K562 (cell line): ENCODE measurements at regions not wholly inside any gene's neighbourhood (a gene's known extent, or its start where the extent isn't known, plus 50 kb on each side); places are given as distances from the start of the nearest gene placed in this dataset.
A peak's percentile ranks its signal among the peaks of the same experiment; 100 is the strongest.

ENCODE experiments used
- ATAC-seq: fragments of 200-7000 bp; cut with Tn5 transposase; 3 replicates; pipeline ENCODE4 v1.9.1; 2020; ENCODE audit warnings: moderate library complexity
- BruUV-seq: library from RNA; stranded (reverse); fragments of 400-500 nt; replicated peaks from 2 replicates; lab custom pipeline; 2021; lab: Mats Ljungman, UMichigan
- CTCF ChIA-PET: fragments of 300-600 bp; formaldehyde crosslinking; extraction: SDS; loops from one replicate; lab custom pipeline; 2021; ENCODE audit warnings: low intra/inter-chr PET ratio; lab: Yijun Ruan, JAX
- POLR2A ChIA-PET: fragments of 300-600, 350-650 bp; sonication (Branson Sonifier 250); formaldehyde crosslinking; extraction: SDS; loops from one replicate; lab custom pipeline; 2021; ENCODE audit warnings: antibody characterized with exemption, inconsistent platforms; lab: Yijun Ruan, JAX
- DNase-seq, 4 experiments: peaks; one replicate each; pipeline versions ENCODE4 v3.0.0 to v3.0.0-alpha.2; 2011 to 2018; ENCODE audit warnings: low spot score in 3 of 4, mixed read lengths in 3 of 4; ENCODE audit errors: extremely low read depth in 1 of 4
- FAIRE-seq: peaks from 2 replicates; lab custom pipeline; 2011; peaks lifted over from hg19 to GRCh38; lab: Jason Lieb, UNC
- H2AFZ ChIP-seq: 2 replicates; pipeline ENCODE4 v1.6.0; 2011; ENCODE audit warnings: low read depth, low read length, control low read depth, inconsistent platforms
- H3K27ac ChIP-seq: fragments of 200-600 bp; 3 replicates; pipeline ENCODE4 v1.8.0; 2011; ENCODE audit warnings: low read depth, mild to moderate bottlenecking, control low read depth, inconsistent platforms, low read length, moderate library complexity, mixed read lengths; ENCODE audit errors: extremely low read depth
- H3K27me3 ChIP-seq, 2 experiments: fragments of 300-600 bp in 1 of 2; 2 replicates in 1 of 2; 3 replicates in 1 of 2; pipeline versions ENCODE4 v1.6.0 to v1.8.0; 2011; ENCODE audit warnings: inconsistent platforms in 2 of 2, low read length in 2 of 2, mild to moderate bottlenecking in 1 of 2, mixed read lengths in 1 of 2, moderate library complexity in 1 of 2; ENCODE audit not compliant: control insufficient read depth in 2 of 2, insufficient read depth in 2 of 2
- H3K36me3 ChIP-seq: fragments of 300-600 bp; 3 replicates; pipeline ENCODE4 v1.8.0; 2011; ENCODE audit warnings: mild to moderate bottlenecking, low read length, inconsistent platforms; ENCODE audit not compliant: control insufficient read depth, insufficient read depth
- H3K4me1 ChIP-seq, 2 experiments: fragments of 200-600 bp in 1 of 2; replicated peaks in 1 of 2; 2 replicates in 1 of 2; 3 replicates in 1 of 2; pipeline versions ENCODE4 v1.5.1 to v1.8.0; 2011; ENCODE audit warnings: inconsistent platforms in 2 of 2, low read length in 2 of 2, mild to moderate bottlenecking in 1 of 2, mixed read lengths in 1 of 2, moderate library complexity in 1 of 2; ENCODE audit not compliant: control insufficient read depth in 2 of 2, insufficient read depth in 2 of 2
- H3K4me2 ChIP-seq: 2 replicates; pipeline ENCODE4 v1.6.1; 2011; ENCODE audit warnings: low read length, control low read depth, inconsistent platforms, mixed read lengths; ENCODE audit not compliant: insufficient read depth
- H3K4me3 ChIP-seq: fragments of 200-600 bp; sonication (generic), shearing (Covaris generic); 2 replicates; pipeline ENCODE4 v1.5.1; 2016; ENCODE audit warnings: control low read depth, inconsistent platforms
- H3K79me2 ChIP-seq: fragments of 200-600 bp; 3 replicates; pipeline ENCODE4 v1.8.0; 2011; ENCODE audit warnings: low read length, inconsistent platforms; ENCODE audit not compliant: control insufficient read depth, insufficient read depth
- H3K9ac ChIP-seq, 2 experiments: 2 replicates each; pipeline versions ENCODE4 v1.6.0 to v1.6.1; 2011; ENCODE audit warnings: low read depth in 2 of 2, low read length in 2 of 2, control low read depth in 1 of 2, inconsistent platforms in 1 of 2, mild to moderate bottlenecking in 1 of 2, mixed read lengths in 1 of 2; ENCODE audit not compliant: insufficient read depth in 1 of 2
- H3K9me1 ChIP-seq: one replicate; pipeline ENCODE4 v1.6.0; 2011; ENCODE audit warnings: inconsistent platforms, mild to moderate bottlenecking, low read length, moderate library complexity; ENCODE audit not compliant: control insufficient read depth, insufficient read depth
- H3K9me3 ChIP-seq: replicated peaks from 2 replicates; pipeline ENCODE4 v1.5.1; 2011; ENCODE audit warnings: low read depth, low read length, inconsistent platforms; ENCODE audit not compliant: control insufficient read depth, insufficient read depth
- H4K20me1 ChIP-seq: replicated peaks from 2 replicates; pipeline ENCODE4 v1.6.1; 2011; ENCODE audit warnings: low read length, inconsistent platforms, mixed read lengths; ENCODE audit not compliant: control insufficient read depth, insufficient read depth
- TAF1 ChIP-seq: IDR thresholded peaks from 2 replicates; pipeline ENCODE4 v1.6.1; 2011; ENCODE audit warnings: mild to moderate bottlenecking, low read length, moderate library complexity; ENCODE audit not compliant: insufficient read depth, control insufficient read depth, severe bottlenecking; ENCODE audit errors: extremely low read depth
- ZNF174 ChIP-seq: fragments of 250-450 bp; sonication (Bioruptor Pico); IDR thresholded peaks from 2 replicates; pipeline ENCODE4 v1.4.0; 2020; ENCODE audit warnings: mild to moderate bottlenecking
- ZNF316 ChIP-seq: fragments of 450-650 bp; IDR thresholded peaks from 2 replicates; pipeline ENCODE4 v1.6.1; 2016
- ZNF407 ChIP-seq: fragments of 450-650 bp; IDR thresholded peaks from 2 replicates; pipeline ENCODE4 v1.6.1; 2016; ENCODE audit warnings: low read depth
- ZNF764 ChIP-seq: fragments of 250-450 bp; sonication (Bioruptor Pico); IDR thresholded peaks from 2 replicates; pipeline ENCODE4 v1.4.0; 2020; ENCODE audit warnings: low read depth, mild to moderate bottlenecking, moderate library complexity
- WGBS: fragments of 100-300 bp; shearing (Covaris generic); methylation state at CpG from one replicate; pipeline ENCODE4 v1.1.6; 2016; ENCODE audit warnings: low coverage, mixed read lengths; ENCODE audit not compliant: insufficient coverage; ENCODE audit errors: missing lambda C conversion rate; 5-methylcytosine and 5-hydroxymethylcytosine counted together
- in situ Hi-C: fragments of 300-500 bp; cut with MboI; formaldehyde crosslinking; loops from 4 replicates; pipeline ENCODE4 v1.15.0; 2018; ENCODE audit warnings: inconsistent platforms, mixed read lengths
- intact Hi-C: fragments of 100-400 bp; cut with micrococcal nuclease; formaldehyde crosslinking; loops from 2 replicates; pipeline ENCODE4 v1.14.2; 2022
- TF ChIP-seq, protein P1 (sequence below): fragments of 450-650 bp; formaldehyde crosslinking; IDR thresholded peaks from 2 replicates; pipeline ENCODE4 v1.4.0; 2022; ENCODE audit warnings: missing genetic modification characterization

- Histone ChIP-seq H3K27me3 (no peaks in the 10 kb centered on the region), H3K79me2 (no peaks in the 10 kb centered on the region), H3K36me3 (no peaks in the 10 kb centered on the region), H3K4me1 (no peaks in the 10 kb centered on the region), H3K9me1 (no peaks in the 10 kb centered on the region), H3K9me3 (no peaks in the 10 kb centered on the region), H3K27ac (no peak overlapping the region), H3K4me2 (no peak overlapping the region), H3K9ac (no peak overlapping the region), H2AFZ (no peak overlapping the region), H3K4me3 (no peak overlapping the region), H4K20me1 (no peaks in the 10 kb centered on the region)
- intact Hi-C loops: no loop called here
- no TSS peak for BruUV-seq
- CTCF ChIA-PET: no interaction called here
- 2% methylated on average over 2 of the region's 2 CpGs for WGBS
- FAIRE-seq: no peak
- POLR2A ChIA-PET: no interaction called here
- no peak for DNase-seq
- in situ Hi-C loops: no loop called here
- ATAC-seq: no peak
- TF ChIP-seq TAF1 (no peak), ZNF316 (peak; percentile 55)
These were observed 153.1 kb upstream of the STT3B start for GRCh38 chr3:31379598-31379997.

- H4K20me1 ChIP-seq: no peaks in the 10 kb centered on the region
- H3K9me1 ChIP-seq: no peaks in the 10 kb centered on the region
- no peak overlapping the region for H3K4me2 ChIP-seq
- H3K36me3 ChIP-seq: no peaks in the 10 kb centered on the region
- ChIA-PET POLR2A (interaction anchor here (0.7 to 1.5 kb wide), 2 partner anchors 8 to 1251 kb away, joined by 3 to 5 read pairs; no protein-coding TSS in a partner anchor), CTCF (no interaction called here)
- H3K9me3 ChIP-seq: no peaks in the 10 kb centered on the region
- FAIRE-seq (no peak), DNase-seq (no peak), ATAC-seq (no peak)
- H3K9ac ChIP-seq: no peak overlapping the region
- no peak overlapping the region for H3K27ac ChIP-seq
- H3K79me2 ChIP-seq: no peaks in the 10 kb centered on the region
- H3K4me1 ChIP-seq: no peaks in the 10 kb centered on the region
- H2AFZ ChIP-seq: no peak overlapping the region
- intact Hi-C loops (no loop called here), in situ Hi-C loops (no loop called here)
- 0% methylated on average over 1 of the region's 1 CpG for WGBS
- H3K4me3 ChIP-seq: no peak overlapping the region
- no TSS peak for BruUV-seq
- H3K27me3 ChIP-seq: no peaks in the 10 kb centered on the region
- TF ChIP-seq ZNF407 (no peak), ZNF174 (CRISPR knock-in tag) (no peak), ZNF764 (no peak)
- TF ChIP-seq, protein P1, sequence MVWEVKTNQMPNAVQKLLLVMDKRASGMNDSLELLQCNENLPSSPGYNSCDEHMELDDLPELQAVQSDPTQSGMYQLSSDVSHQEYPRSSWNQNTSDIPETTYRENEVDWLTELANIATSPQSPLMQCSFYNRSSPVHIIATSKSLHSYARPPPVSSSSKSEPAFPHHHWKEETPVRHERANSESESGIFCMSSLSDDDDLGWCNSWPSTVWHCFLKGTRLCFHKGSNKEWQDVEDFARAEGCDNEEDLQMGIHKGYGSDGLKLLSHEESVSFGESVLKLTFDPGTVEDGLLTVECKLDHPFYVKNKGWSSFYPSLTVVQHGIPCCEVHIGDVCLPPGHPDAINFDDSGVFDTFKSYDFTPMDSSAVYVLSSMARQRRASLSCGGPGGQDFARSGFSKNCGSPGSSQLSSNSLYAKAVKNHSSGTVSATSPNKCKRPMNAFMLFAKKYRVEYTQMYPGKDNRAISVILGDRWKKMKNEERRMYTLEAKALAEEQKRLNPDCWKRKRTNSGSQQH: no peak
These were observed 149.9 kb upstream of the STT3B start for GRCh38 chr3:31382856-31383255.
